ENCODE measurements at regions not wholly inside any gene's neighbourhood (a gene's known extent, or its start where the extent isn't known, plus 50 kb on each side); places are given as distances from the start of the nearest gene placed in this dataset.
A peak's percentile ranks its signal among the peaks of the same experiment; 100 is the strongest.

DNA sequence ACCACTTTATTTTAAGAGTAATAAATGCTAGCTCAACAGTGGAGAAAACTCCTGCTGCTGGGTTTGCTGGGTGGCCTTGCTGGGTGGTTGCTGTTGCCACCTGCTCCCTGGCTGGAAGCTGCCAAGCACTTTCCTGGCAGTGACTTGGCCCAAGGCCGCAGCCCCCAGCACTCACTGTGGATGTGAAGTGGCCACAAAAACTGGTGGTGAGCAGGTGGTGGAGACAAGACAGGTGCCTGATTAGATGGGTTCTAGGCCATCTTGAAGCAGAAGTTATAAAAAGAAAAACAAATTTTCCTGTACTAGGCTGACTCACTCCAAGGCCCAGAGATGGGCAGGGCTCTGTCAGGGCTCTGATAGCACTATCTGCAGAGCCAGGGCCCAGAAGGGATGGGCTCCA is 224.7 kb upstream of the NLRP1 start:
- intact Hi-C loops (cut with DNase I), result no loop called here
- DNase-seq, result no peak

DNA sequence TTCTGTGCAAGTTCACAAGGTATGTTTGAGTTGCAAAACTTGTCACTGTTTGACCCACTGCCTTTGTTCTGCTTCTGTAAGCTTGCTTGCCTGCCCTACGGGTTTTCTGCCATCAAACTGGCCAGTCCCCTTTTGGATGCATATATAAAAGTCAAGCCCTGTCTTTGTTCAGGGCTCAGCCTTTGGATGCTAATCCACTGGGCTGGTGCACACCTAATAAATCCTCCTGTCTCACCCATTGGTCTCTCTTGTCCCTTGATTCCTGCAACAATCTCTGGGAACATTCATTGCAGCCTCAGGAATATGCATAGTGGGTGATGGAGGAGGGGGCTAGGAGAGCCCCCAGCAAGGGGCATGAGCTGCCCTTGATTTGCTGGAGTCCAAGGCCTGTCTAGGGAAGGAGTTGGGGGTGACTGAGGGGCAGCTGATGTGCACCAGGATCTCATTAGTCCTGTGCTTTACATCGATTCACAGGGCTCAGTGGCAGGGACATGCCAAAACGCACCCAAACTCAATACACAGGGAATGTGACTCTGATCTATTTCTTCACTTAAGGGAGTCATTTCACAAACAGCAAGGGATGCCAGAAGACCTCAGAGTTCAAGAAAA is 225.4 kb upstream of the NLRP1 start:
- intact Hi-C loops (cut with DNase I), result no loop called here
- DNase-seq, result no peak

DNA sequence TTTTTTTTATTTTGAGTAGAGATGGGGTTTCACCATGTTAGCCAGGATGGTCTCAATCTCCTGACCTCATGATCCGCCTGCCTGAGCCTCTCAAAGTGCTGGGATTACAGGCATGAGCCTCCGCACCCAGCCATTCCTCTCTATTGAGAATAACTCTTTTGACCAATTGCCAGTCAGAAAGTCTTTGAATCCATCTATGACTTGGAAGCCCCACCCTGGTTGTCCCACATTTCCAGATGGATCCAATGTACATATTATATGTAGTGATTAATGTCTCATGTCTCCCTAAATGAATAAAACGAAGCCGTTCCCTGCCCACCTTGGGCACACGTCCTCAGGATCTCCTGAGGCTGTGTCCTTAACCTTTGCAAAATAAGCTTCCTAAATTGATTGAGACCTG is 228.3 kb upstream of the NLRP1 start:
- intact Hi-C loops (cut with DNase I), result no loop called here

DNA sequence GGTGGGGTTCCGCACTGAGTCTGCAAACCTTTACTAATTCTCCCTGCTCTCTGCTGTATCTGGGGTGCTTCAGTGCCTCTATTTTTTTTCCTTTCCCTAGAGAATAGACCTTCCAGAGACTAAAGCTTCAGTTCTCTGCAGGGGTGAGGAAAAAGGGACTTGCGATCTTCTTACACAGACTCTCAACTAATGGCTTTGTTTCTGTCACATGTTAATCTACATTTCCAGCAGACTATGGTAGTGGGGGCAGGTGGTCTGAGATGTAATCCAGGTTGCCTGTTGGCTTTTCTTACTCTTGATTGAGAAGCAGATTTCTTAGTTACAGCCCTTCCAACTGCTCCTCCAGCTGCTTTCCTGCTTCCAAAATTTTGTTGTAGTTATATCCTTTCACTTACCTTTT is 229.0 kb upstream of the NLRP1 start:
- intact Hi-C loops (cut with DNase I), result no loop called here
- peak in 1 of 42 donors; percentile 6 for DNase-seq

More for the DNA sequence above, 228.3 kb upstream of the NLRP1 start:
- DNase-seq, result no peak

DNA sequence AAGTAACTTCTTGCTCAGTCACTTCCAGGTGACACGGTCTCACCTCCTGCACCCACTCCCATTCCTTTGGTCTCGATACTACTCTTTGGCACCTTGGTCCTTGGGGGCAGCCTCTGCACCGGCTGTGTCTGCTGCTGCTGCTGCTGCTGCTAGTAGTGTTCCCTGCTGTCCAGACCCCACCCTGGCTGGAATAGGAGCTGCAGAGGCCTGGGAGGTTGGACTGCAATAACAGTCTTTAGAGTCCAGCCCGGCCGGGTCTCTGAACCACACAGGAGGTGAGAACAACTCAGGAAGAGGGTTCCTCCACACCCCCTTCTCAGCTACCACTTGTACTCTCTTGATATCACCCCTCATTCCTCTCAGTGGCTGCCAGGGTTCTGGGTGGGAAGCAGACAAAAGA is 231.1 kb upstream of the NLRP1 start:
- intact Hi-C loops (cut with DNase I), result no loop called here
- DNase-seq, result peak in 1 of 42 donors; percentile 23

DNA sequence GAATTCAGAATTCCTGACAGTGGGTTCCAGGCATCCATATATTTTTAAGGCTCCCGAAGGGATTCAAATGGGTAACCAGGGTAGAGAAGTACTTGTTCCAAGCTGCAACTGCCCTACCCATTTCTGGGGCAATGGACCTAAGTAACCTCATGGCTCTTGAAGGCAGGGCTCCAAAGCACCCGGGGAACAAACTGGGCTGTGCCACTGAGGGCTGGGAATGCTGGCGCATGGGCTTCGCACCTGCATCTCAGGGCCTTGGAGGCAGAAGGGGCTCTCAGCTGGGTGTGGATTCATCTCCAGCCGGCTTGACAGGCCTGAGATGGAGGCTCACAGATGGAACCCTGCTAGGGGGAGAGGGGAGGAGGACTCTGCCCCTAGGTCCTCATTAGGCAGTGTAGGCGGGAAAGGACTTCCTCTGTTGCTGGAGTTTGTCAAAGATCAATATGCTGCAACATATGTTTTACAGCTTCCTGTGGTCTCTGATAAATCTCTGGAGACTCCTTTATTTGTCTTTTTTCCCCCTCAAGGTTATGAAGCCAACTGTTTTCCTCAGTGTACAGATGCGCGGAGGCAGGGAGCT is 232.3 kb upstream of the NLRP1 start:
- intact Hi-C loops (cut with DNase I), result no loop called here
- peak in 6 of 42 donors; percentile 13 to 42 (median 26) for DNase-seq

DNA sequence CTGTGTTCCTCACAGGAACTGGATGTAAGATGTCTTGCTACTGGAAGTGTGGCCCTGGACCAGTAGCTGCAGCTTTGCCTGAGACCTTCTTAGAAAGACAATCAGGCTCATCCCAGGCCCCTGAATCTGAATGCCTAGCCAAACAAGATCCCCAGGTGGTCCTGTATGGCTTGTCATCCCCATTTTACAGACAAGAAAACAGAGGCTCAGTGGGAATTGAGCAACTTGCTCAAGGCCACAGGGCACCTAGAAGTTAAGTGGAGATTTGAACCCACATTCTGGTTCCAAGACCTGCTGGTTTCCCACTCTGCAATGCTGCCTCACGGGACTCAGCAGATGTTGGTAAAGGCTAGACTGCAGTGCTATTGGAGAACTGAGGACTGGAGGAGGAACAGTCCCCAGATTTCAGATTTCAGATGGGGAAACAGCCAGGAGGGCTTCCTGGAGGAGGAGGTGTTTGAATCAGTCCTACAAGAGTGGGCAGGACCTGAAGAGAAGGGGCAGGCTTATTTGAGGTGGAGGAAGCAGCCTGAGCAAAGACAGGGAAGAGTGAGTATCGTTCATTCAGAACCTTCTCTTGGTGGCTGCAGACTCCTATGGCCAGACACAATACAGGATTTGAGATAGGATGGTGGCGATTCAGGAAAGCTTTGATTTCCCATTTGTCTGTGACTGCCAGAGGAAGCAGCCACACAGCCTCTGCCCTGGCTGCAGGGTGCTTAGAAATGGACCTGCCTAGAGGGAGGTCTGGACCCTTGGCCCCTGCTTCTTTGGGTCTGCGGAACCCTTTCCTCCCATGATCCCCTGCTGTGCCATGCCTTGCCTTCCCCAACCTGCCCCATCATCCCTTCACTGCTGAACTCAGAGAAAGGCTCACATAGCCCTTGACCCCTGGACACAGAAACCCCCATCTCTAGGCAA is 233.4 kb upstream of the NLRP1 start:
- intact Hi-C loops (cut with DNase I), result no loop called here

DNA sequence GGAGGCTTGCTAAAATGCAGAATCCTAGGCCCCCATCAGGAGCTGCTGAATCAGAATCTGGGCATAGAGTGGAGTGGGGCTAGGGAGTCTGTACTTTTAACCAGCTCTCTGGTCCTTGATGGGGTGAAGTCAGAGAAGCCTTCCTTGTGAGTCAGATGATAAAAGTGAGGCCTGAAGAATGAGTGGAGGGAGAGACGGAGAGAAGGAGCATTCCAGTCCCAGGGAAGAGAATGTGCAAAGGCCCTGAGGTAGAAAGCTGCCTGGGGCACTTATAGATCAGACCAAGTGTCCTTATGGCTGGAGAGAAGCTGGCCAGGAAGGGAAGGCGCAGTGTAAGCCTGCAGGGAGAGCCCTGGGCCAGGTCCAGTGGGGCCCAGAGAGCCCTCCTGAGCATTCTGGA is 235.1 kb upstream of the NLRP1 start:
- intact Hi-C loops (cut with DNase I), result no loop called here
- peak in 2 of 42 donors; percentile 5 to 20 for DNase-seq

More for the DNA sequence above, 233.4 kb upstream of the NLRP1 start:
- peak in 2 of 42 donors; percentile 9 to 14 for DNase-seq

DNA sequence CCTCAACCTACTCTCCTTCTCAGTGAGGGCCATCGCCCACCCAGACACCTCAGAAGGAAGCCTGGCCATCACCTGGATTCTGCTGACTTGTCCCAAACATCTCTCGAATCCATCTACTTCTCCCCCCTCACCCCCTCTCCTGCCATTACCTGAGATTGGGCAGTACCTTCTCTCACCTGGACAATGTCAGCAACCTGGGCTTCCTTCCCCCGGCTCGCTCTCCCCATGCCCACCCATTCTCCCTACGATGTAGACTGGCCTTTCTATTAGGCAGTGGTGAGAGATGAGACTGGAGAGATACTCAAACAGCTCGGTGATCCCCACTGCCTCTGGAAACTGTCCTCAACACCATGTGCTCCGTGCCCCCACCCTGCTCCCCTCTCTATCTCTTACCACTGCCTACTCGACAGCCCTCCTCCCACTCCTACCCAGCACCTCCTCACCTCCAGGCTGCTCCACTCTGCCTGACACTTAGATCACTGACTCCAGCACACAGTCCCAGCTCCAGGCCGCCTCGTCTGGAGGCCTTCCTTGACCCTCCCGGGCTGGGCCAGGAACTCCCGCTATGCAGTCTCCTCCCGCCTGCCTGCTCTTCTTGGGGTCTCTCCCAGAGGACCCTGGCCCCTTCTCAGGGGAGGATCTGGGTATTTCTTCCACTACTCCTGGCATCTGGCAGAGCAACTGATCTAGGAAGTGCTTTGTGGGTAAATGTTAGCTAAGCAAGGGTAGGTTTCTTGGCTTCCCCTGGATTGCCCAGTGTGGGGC is 235.8 kb upstream of the NLRP1 start:
- intact Hi-C loops (cut with DNase I), result no loop called here

DNA sequence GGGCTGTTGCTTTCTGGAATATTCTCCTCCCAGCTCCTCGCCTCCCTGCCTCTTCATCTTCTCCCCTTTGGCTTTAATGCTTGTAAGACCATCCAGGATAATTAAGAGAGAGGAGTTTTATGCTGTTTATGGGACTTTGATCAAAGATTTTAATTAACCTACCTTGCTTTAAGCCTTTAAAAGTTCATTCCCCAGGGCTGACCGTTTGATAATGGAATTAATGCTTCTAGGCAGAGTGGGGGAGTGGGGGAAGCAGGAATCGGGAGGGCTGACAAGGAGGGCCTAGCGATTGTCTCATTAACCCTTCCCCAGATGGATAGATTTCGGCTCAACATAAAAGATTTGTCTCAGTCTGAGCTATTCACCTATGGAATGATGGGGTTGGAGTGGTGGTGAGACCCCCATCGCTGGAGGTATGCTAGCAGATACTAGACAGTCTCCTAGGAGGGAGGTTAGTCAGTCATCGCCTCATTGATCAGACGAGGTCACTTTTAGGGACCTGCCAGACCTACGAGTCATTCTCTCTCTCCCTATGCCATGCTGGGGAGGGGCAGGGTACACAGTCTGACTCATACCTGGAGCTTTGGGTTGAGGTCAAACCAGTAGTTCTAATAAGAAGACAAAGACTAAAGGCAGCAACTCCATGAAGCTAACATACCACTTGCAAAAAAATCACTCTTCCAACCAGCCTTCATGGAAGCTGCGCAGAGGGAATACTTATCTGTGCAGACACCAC is 236.6 kb upstream of the NLRP1 start:
- peak in 2 of 42 donors; percentile 9 to 21 for DNase-seq
- intact Hi-C loops (cut with DNase I), result no loop called here

More for the DNA sequence above, 235.8 kb upstream of the NLRP1 start:
- peak in 2 of 42 donors; percentile 26 to 28 for DNase-seq

DNA sequence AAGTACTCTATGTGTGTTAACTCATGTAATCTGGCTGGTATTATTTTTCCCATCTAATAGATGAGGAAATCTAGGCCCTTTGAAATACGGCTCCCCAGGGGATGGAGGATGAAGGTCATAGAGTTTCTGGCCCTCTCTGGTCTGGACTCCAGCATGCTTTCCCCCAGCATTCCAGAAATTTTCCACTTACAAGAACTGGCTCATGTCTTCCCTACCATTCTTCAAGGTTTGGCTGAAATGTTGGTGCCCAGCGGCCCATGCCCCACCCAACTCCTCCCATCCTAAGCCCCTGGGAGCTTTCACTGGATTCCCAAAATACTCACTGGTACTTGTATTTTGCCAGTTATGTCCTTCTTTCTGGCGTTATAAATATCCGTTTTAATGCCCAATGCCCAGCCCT is 237.5 kb upstream of the NLRP1 start:
- intact Hi-C loops (cut with DNase I), result no loop called here
- peak in 1 of 42 donors; percentile 28 for DNase-seq

DNA sequence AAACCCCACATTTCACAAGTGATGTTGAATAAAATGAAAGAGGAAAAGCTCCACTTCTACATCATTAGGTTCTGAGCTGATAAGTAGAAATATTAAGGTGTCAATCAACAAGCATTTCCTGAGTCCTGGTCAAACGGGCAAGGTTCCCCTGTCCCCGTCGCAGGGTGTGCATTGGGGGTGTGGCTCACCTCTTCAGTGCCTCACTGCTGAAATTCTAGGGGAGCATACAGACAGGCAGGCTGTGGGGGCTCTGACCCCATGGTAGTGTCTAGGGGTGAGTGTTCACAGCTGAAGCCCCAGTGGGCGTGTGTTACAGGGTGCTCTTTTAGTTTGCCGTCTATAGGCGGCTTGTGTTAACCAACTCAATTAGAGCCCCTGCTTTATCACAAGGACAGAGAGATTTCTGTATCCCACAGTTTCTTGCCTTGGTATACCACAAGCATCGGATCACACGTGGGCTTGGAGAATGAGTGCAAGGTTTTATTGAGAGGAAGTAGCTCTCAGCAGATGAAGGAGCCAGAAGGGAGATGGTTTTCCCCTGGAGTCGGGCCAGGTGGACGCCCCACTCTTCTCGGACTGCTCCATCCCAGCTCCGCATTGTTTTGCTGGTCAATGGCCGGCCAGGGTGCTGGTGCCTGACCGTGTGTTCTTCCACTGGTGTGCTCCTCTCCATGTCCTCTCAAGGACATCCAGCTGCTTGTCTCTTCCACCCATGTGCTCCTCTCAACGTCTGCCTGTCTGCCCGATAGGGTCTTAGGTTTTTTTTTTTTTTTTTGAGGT is 238.2 kb upstream of the NLRP1 start:
- intact Hi-C loops (cut with DNase I), result no loop called here

DNA sequence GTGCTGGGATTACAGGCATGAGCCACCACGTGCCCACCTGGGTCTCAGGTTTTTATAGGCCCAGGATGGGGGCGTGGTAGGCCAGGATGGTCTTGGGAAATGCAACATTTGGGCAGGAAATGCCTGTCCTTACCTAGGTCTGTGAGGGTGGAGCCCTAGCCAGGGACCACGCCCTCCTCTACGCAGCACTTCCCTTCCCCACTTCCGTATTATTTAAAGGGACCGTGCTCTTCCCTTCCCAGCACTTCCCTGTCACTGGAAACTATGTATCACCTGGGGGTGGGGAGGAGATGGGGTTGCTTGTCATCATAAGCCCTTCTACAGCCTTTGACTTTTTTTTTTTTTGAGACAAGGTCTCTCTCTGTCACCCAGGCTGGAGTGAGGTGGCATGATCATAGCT is 238.9 kb upstream of the NLRP1 start:
- DNase-seq, result peak in 2 of 42 donors; percentile 22
- intact Hi-C loops (cut with DNase I), result no loop called here

More for the DNA sequence above, 238.2 kb upstream of the NLRP1 start:
- peak in 2 of 42 donors; percentile 19 to 33 for DNase-seq

DNA sequence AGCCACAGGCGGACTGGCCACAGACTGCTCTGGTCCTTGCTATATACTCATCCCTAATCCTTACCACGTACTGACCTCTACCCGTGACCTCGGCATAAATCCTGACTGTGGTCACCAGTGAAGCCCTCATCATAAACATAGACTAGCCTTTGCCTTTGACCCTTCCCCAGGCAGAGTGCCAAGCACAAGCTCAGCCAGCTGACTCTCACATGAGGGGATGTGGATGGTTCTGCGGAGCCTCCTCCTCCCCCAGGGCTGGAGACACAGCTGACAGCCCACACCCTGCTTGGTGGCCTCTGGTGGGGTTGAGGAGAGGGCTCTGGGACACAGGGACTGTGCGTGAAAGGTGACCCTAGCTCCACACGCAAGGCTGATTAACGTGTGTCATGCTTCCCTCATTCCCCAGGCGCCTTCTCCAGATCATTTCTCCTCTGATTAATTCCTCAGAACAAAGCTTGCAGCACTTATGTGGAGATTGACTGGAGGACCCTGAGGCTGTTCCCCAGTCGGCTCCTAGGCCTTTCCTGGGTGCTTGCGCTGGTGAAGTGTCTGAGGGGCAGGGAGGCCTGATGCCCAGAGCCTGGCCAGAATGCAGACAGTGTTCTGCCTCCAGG is 241.5 kb upstream of the NLRP1 start:
- DNase-seq, result no peak
- intact Hi-C loops (cut with DNase I), result no loop called here

DNA sequence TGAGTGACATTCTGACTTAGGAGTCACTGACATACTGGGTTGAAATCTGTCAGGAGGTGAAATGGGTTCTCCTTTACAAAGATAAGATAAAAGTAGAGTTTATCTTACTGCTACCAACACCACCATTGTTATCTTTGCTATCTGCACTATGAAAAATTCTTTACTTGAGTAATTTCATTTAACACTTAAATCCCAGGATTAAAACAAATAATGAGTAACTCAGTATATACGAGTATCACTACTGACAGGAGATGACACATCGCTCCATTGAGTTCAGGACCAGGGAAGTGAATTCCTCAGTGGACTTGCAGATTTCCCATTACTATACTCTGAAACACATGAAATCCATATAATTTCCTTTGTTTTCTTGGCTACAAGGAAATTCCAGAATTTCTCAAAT is 242.1 kb upstream of the NLRP1 start:
- intact Hi-C loops (cut with DNase I), result no loop called here
- no peak for DNase-seq

DNA sequence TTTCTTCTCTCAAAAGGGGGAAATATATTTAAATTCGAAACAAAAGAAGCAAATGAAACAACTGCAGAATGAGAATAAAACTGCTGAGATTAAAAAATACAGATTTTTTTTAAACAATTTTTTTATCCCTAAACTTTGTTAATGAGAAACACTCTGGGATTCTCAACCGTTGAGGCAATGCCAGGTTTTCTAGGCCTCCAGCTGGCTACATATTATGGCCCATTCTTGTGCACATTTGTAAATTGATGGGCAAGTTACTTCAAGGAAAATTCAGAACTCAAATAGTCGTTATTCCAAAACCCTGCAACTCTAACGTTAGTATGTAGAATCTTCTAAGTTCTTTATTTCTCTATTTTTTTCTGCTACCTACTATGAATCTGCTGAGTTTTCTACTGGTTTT is 239.3 kb upstream of the WSCD1 start:
- no peak for DNase-seq

DNA sequence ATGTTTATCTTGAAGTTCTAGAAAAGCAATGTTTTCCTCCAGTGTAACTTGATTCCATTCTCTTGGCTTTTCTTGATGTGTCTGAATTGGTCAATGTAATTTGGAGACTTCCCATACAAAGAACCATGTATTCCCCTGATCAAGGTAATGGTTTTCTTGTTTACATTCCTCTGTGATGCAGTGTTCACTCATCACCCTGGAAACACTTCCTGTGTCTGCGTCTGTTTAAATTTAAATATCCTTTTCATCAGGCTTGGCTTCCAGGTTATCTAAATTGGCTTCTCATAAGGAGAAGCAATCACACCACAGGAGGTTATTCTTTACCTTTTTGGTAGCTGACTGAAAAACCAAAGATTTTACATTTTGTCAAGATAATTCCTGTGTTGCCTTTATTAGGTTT is 237.3 kb upstream of the WSCD1 start:
- no peak for DNase-seq
- intact Hi-C loops (cut with DNase I), result no loop called here

More for the DNA sequence above, 239.3 kb upstream of the WSCD1 start:
- intact Hi-C loops (cut with DNase I), result no loop called here
